Testis (tissue), 2 donors: ENCODE measurements at regions not wholly inside any gene's neighbourhood (a gene's known extent, or its start where the extent isn't known, plus 50 kb on each side); places are given as distances from the start of the nearest gene placed in this dataset.

Experiments
- POLR2A ChIP-seq: fragments of 450-650 bp; IDR thresholded peaks from one replicate; pipeline ENCODE4 v1.6.1; 2017; ENCODE audit warnings: antibody characterized with exemption, mild to moderate bottlenecking, moderate library complexity
- TF ChIP-seq, protein P1 (sequence below), 3 experiments: fragments of 450-650 bp in 2 of 3; fragments of 200-600 bp in 1 of 3; sonication (generic) in 1 of 3; IDR thresholded peaks; one replicate each; pipeline ENCODE4 v1.5.1; 2016 to 2019; ENCODE audit warnings: antibody characterized with exemption in 3 of 3, mild to moderate bottlenecking in 2 of 3, moderate library complexity in 1 of 3

DNA sequence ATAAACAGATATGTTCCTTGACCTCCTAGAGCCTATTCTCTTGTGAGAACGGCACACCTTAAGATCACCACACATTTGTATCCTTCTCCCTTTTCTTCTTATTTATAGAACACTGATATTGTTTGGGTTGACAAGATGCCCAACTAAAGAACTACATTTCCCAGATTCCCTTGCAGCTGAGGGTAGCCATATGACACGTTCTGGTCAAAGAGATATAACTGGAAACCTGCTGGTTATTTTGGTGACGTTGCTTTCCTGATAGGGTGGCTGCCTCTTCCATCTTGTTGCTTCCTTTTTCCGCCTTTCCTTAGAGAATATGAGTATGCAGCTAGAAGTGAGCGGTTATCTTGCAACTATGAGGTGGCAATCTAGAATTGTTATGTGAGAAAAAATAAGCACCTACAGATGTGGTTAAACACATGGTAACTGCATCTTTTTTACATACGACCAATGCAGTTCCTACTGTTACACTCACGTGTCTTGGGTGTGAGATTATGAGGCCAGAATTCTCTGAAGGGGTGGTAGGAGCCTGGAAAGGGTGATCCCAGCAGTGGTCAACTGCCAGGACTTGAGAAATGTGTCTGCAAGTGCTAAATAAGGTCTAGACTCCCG is 72.9 kb downstream of the SEC61B start:
- TF ChIP-seq, protein P1, sequence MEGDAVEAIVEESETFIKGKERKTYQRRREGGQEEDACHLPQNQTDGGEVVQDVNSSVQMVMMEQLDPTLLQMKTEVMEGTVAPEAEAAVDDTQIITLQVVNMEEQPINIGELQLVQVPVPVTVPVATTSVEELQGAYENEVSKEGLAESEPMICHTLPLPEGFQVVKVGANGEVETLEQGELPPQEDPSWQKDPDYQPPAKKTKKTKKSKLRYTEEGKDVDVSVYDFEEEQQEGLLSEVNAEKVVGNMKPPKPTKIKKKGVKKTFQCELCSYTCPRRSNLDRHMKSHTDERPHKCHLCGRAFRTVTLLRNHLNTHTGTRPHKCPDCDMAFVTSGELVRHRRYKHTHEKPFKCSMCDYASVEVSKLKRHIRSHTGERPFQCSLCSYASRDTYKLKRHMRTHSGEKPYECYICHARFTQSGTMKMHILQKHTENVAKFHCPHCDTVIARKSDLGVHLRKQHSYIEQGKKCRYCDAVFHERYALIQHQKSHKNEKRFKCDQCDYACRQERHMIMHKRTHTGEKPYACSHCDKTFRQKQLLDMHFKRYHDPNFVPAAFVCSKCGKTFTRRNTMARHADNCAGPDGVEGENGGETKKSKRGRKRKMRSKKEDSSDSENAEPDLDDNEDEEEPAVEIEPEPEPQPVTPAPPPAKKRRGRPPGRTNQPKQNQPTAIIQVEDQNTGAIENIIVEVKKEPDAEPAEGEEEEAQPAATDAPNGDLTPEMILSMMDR (IDR thresholded peaks at IDR 0.05), result no peak
- TF ChIP-seq POLR2A, result no peak
